NCI-H524 treated with DMSO at 0.1 percent for 48 hours (cell line): ENCODE measurements at regions not wholly inside any gene's neighbourhood (a gene's known extent, or its start where the extent isn't known, plus 50 kb on each side); places are given as distances from the start of the nearest gene placed in this dataset.
"Not testable (repeated sequence)": the region's sequence is repeated elsewhere in the genome, so short reads cannot be mapped to it uniquely, and the experiment has no call there.

Source experiments
- DNase-seq: peaks from one replicate; lab custom pipeline; 2025; lab: John Stamatoyannopoulos, UW

DNA sequence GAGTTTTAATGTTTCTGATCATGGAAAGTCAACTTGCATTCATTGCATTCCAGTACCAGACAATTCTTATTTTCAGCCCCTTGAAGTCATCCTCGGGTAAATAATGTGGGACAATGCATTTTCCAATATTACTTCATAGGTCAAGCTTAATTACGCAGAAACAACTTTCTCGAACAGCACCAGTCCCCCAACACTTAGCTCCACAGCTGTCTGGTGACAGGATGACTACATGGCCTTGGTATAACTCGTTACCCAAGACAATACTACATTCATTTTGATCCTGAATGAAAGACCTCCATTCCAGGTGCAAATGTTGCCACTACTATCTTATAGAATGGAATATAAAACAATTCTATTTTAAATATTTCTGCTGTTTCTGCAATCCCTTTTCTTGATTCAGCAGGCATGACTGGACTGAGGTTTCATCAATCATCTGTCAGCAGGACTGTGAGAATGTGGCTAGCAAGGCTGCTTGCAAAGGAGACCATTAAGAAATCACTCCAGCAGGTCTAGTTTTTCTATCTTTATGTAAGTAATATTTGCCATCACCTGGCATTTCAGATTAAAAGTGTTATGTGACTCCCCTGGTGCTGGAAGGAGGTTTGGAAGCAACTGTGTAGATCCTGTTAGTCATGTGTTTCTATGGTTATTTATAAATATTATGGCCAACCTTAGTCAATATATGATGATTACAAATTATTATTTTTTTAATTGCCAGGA lies 147.9 kb downstream of the HAO1 start:
- no peak for DNase-seq

DNA sequence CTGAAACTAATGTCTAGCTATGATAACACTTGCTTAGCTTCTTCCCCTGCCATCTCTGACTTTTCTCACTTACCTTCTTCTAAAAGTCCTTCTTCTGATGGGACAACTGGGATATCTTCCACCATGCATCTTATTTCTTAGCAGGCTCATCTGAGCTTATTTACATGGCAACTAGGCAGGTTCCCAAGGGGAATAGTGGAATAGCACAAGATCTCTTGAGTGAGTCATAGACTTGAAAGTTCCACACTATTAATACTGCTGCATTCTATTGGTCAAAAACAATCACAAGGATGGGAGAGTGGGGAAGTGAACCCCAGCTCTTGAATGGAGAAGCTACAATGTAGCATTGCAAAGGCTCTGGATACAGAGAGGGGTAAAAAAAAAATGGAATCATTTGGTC lies 142.1 kb downstream of the HAO1 start:
- no peak for DNase-seq

DNA sequence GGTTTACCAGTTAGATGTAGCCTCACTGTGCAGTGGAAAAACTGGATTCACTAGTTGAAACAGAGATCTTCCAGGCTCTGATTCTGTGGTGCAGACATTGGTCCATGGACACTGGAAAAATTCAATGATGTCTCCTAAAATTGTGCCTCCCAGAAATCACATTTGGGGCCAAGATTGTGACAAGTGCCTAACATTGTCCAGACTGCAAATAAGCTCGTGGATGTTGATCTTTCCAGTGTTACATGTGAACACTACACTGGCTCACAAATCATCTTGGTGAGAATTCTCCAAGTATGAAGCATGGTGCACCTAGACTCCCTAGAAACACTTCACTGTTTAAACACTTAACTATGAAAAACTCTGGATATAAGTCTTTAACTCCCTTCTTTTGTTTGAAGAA lies 140.4 kb downstream of the HAO1 start:
- no peak for DNase-seq

DNA sequence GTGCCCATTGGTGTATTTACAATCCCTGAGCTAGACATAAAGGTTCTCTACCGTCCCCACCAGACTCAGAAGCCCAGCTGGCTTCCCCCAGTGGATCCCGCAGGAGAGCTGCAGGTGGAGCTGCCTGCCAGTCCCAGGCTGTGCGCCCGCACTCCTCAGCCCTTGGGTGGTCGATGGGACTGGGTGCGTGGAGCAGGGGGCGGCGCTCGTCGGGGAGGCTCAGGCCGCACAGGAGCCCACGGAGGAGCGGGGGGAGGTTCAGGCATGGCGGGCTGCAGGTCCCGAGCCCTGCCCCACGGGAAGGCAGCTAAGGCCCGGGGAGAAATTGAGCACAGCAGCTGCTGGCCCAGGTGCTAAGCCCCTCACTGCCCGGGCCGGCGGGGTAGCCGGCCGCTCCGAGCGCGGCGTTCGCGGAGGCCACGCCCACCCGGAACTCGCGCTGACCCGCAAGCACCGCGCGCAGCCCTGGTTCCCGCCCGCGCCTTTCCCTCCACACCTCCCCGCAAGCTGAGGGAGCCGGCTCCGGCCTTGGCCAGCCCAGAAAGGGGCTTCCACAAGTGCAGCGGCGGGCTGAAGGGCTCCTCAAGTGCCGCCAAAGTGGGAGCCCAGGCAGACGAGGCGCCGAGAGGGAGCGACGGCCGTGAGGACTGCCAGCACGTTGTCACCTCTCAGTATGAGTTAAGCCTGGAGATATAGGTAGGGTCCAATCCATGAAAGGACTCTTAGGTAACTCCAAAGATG lies 136.7 kb downstream of the HAO1 start:
- DNase-seq = not testable (repeated sequence)

DNA sequence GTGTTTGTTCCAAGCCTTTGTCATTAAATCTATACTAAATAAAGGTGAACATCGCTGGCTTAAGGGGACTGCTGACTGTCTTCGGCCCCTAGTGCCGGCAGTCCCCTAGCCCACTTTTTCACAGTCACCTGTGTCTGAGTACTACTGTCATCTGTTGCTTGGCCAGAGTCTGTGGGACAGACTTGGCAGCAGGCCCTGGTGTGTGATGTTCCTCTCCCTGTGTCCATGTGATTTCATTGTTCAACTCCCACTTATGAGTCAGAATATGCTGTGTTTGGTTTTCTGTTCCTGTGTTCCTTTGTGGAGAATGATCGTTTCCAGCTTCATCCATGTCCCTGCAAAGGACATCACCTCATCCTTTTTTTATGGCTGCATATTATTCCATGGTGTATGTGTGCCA lies 133.4 kb downstream of the HAO1 start:
- DNase-seq = no peak

DNA sequence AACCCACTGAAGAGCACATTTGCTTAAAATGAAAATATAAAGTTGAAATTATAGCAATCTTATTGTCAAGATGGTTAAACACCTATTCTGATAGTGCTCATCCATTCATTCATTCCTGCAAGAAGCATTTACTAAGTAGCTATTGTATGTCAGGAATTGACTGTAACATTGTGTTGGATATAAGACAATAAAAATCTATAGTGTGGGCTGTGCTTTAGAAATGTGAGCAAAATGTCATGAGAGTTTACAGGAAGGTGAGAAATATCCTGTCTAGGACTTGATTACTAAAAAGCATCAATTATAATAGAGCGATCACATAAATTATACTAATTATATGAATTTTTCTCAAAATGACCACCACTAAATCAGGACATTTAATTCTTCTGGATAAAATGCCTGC lies 123.0 kb downstream of the HAO1 start:
- no peak for DNase-seq

DNA sequence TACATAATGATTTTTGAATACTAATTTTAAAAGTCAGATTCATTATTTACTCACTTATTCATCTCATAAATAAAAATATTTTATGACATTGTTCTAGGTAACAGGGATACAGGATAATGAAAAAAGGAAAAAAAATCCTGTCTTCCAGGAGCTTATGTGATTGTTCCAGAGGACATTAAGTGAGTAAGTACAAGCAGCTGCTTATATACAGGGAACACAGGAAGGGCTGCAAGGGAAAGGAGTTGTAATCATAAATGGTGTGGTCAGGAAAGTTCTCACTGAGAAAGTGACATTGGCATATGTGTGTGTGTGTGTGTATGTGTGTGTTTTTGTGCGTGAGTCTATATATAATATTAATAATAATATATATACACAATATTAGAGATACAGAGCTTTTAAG lies 121.8 kb downstream of the HAO1 start:
- DNase-seq = no peak

DNA sequence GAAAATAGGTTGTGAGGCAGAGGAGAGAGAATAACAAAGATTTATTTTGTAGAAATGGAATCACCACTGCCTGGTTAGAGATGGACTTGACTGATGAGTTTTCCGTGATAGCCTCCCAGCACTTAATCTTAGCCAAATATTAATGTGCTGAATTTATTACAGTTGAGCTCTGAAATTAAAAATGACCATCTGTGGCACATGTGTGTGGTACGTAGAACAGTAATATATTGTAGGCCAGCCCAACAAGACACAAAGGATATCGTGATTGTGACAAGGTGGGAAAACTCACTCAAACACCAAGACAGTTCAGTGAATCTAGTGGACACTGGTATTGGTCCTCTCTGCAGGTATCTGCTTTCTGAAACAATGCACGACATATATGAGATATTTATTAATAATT lies 119.4 kb downstream of the HAO1 start:
- no peak for DNase-seq

DNA sequence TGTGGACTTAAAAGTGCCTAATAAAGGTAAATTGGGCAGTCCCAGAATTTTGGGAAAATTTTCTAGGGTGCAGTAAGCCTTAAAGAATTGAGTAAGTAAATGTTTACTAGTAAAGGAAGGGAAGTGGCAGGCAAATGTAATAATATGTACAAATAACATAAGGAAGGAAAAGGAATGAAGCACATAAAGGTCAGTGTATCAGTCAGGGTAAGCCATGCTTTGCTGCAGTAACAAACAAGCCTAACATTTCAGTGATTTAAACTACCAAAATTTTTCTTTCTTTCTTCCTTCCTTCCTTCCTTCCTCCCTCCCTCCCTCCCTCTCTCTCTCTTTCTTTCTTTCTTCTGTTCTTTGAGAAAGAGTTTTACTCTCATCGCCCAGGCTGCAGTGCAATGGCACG lies 117.5 kb downstream of the HAO1 start:
- DNase-seq = no peak

DNA sequence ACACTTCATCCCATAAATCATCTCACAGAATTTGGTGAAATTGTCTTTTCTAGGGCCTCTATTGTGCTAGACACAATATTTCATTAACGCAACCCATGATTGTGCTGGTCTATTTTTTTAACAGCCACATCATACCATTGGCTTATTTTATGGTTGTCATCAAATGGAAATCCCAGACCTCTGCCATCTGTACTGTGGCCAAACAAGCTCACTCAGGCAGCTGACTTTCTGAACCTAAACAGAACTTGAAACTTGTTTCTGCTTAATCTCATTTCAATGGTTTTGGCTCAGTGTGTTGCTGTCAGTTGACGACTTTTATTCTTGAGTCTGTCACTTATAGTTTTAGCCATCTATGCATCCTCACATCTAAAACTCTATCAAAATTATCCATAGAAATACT lies 111.8 kb downstream of the HAO1 start:
- DNase-seq = no peak

DNA sequence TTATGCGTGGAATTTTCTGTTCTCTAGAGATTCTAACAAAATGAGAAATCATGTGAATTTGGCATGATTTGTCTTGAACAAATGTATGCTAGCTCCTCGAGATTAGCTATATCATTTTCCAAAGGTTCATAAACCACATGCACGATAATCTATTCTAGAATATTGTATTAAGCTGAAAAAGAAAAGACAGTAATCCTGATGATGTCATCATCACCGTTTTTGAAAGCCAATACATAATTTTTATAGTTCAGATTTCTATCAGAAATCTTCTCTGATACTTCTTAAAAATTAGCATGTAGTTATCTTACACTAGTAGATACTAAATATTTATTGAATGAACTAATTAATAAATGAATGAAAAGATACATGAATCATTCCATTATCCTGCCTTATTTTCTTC lies 111.2 kb downstream of the HAO1 start:
- DNase-seq = no peak

DNA sequence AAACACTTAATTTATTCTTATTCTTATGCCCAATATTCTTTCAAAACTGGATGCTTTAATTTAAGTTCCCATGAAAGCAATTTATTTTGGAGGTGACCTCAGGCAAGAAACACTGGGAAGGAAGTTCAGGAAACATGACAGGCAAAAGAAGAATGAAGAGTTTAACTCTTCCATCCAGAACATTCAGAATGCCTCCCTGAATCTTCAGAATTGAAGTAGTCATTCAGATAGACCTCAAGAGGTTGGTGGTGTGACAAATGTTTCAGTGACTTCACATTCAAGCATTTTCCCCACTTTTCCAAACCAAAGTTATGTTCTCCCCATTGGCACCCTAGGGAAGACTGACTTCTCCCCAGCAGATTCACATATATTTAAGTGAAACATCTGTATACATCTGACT lies 110.5 kb downstream of the HAO1 start:
- DNase-seq = no peak
